ENCODE measurements at regions not wholly inside any gene's neighbourhood (a gene's known extent, or its start where the extent isn't known, plus 50 kb on each side); places are given as distances from the start of the nearest gene placed in this dataset.

DNA sequence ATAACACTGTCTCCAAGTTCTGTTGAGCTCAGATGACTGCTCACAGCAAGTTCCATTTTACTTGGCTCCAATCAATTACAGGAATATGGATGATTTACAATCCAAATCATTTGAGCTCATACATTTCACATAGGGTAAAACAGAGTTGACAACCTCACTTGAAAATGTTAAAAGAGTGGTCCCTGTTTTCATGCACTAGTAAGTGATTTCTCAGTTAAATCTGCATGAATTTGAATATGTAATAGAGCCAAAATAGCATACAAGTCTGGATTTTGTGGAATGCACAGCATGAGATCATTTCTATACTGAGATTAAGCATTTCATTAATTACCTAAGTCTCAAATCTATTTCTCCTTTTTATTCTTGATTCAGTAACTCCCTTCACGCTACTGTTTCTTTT is 217.6 kb downstream of the SIM1 start:
- H3K4me1 ChIP-seq (replicated peaks; ENCODE audit: insufficient read depth), result no peaks in the 10 kb centered on the region
- no peaks in the 10 kb centered on the region for H3K79me2 ChIP-seq (ENCODE audit: low read depth)
- no peaks in the 10 kb centered on the region for H3F3A ChIP-seq (ENCODE audit: insufficient read depth, low read depth)
- ChIA-PET POLR2A (ENCODE audit: unreplicated experiment) (interaction anchor here (0.7 kb wide), 1 partner anchor 30 kb away, joined by 3 read pairs; no protein-coding TSS in a partner anchor), CTCF (no interaction called here)
- peaks cover 7% of the 10 kb centered on the region; the same call in 1 of the 2 replicates for H3K9me3 ChIP-seq (ENCODE audit: insufficient read depth, low read depth)
- no peaks in the 10 kb centered on the region for H3K36me3 ChIP-seq (ENCODE audit: low read depth)
- TF ChIP-seq EZH2 (IDR thresholded peaks at IDR 0.05; ENCODE audit: low read depth) (no peak), CTCF (conservative IDR thresholded peaks at IDR 0.05) (no peak)
- no peak overlapping the region for H3K4me3 ChIP-seq
- H3K9me2 ChIP-seq (ENCODE audit: insufficient read depth), result no peaks in the 10 kb centered on the region
- no peak overlapping the region for H2AFZ ChIP-seq
- H3K27ac ChIP-seq, result no peak overlapping the region
- H4K20me1 ChIP-seq (ENCODE audit: insufficient read depth), result no peaks in the 10 kb centered on the region
- no peak overlapping the region for H3K4me2 ChIP-seq
- no peaks in the 10 kb centered on the region for H3K27me3 ChIP-seq (ENCODE audit: insufficient read depth, low read depth)
- BruUV-seq (replicated peaks), result no TSS peak
- no peak for DNase-seq
- intact Hi-C loops (cut with micrococcal nuclease; ENCODE audit: unreplicated experiment), result no loop called here

DNA sequence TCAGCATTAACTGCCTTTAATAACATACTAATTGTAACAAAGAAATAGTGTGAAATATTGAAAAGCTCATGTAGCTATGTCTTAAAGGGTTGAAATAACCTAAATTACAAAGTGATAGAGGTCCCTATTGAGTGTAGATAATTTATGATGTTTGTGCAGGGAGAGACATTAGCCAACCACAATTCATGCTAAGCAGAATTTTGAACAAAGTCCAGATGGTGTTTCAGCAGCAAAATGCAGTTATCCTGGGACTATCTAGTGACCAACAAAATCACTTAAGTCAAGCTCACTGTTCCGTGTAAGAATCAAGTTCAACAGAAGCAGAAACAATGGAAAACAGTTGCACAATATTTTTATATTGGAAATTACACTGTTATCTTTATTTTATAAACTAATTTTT is 218.5 kb downstream of the SIM1 start:
- H3K27me3 ChIP-seq (ENCODE audit: insufficient read depth, low read depth), result no peaks in the 10 kb centered on the region
- no peaks in the 10 kb centered on the region for H3K9me2 ChIP-seq (ENCODE audit: insufficient read depth)
- H3F3A ChIP-seq (ENCODE audit: insufficient read depth, low read depth), result no peaks in the 10 kb centered on the region
- no peak overlapping the region for H3K27ac ChIP-seq
- ChIA-PET POLR2A (ENCODE audit: unreplicated experiment) (no interaction called here), CTCF (no interaction called here)
- TF ChIP-seq CTCF (conservative IDR thresholded peaks at IDR 0.05) (no peak), EZH2 (IDR thresholded peaks at IDR 0.05; ENCODE audit: low read depth) (no peak)
- H3K9me3 ChIP-seq (ENCODE audit: insufficient read depth, low read depth), result peaks cover 2% of the 10 kb centered on the region; the same call in 1 of the 2 replicates
- H3K79me2 ChIP-seq (ENCODE audit: low read depth), result no peaks in the 10 kb centered on the region
- H3K4me1 ChIP-seq (replicated peaks; ENCODE audit: insufficient read depth), result no peaks in the 10 kb centered on the region
- no peak overlapping the region for H2AFZ ChIP-seq
- no peak for DNase-seq
- BruUV-seq (replicated peaks), result no TSS peak
- no peaks in the 10 kb centered on the region for H4K20me1 ChIP-seq (ENCODE audit: insufficient read depth)
- intact Hi-C loops (cut with micrococcal nuclease; ENCODE audit: unreplicated experiment), result no loop called here
- H3K36me3 ChIP-seq (ENCODE audit: low read depth), result no peaks in the 10 kb centered on the region
- no peak overlapping the region for H3K4me2 ChIP-seq
- no peak overlapping the region for H3K4me3 ChIP-seq

DNA sequence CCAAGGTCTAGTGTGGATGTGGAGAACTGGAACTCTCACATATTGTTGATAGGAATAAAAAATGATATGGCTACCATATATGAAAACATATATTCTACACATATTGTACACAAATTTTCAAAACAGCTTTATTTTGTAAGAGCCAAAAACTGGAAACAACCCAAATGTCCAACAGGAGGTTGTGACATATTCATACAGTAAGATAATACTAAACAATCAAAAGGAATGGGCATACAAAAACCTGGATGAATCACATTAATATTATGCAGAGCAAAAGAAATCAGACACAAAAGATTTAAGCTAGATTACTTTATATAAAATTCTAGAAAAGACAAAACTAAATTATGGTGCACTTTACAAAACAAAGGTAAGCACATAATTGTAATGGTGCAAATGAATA is 223.9 kb downstream of the SIM1 start:
- H3K4me3 ChIP-seq, result no peak overlapping the region
- H3K79me2 ChIP-seq (ENCODE audit: low read depth), result no peaks in the 10 kb centered on the region
- no peak overlapping the region for H3K4me2 ChIP-seq
- ChIA-PET CTCF (no interaction called here), POLR2A (ENCODE audit: unreplicated experiment) (no interaction called here)
- H3K9me3 ChIP-seq (ENCODE audit: insufficient read depth, low read depth), result no peaks in the 10 kb centered on the region
- no TSS peak for BruUV-seq (replicated peaks)
- no peaks in the 10 kb centered on the region for H3F3A ChIP-seq (ENCODE audit: insufficient read depth, low read depth)
- H4K20me1 ChIP-seq (ENCODE audit: insufficient read depth), result no peaks in the 10 kb centered on the region
- no peak overlapping the region for H3K27ac ChIP-seq
- no peak for DNase-seq
- intact Hi-C loops (cut with micrococcal nuclease; ENCODE audit: unreplicated experiment), result no loop called here
- no peak for TF ChIP-seq CTCF (conservative IDR thresholded peaks at IDR 0.05)
- no peak for TF ChIP-seq EZH2 (IDR thresholded peaks at IDR 0.05; ENCODE audit: low read depth)
- H3K9me2 ChIP-seq (ENCODE audit: insufficient read depth), result no peaks in the 10 kb centered on the region
- no peaks in the 10 kb centered on the region for H3K4me1 ChIP-seq (replicated peaks; ENCODE audit: insufficient read depth)
- no peak overlapping the region for H2AFZ ChIP-seq
- H3K36me3 ChIP-seq (ENCODE audit: low read depth), result no peaks in the 10 kb centered on the region
- H3K27me3 ChIP-seq (ENCODE audit: insufficient read depth, low read depth), result no peaks in the 10 kb centered on the region
